ENCODE measurements at regions not wholly inside any gene's neighbourhood (a gene's known extent, or its start where the extent isn't known, plus 50 kb on each side); places are given as distances from the start of the nearest gene placed in this dataset.

DNA sequence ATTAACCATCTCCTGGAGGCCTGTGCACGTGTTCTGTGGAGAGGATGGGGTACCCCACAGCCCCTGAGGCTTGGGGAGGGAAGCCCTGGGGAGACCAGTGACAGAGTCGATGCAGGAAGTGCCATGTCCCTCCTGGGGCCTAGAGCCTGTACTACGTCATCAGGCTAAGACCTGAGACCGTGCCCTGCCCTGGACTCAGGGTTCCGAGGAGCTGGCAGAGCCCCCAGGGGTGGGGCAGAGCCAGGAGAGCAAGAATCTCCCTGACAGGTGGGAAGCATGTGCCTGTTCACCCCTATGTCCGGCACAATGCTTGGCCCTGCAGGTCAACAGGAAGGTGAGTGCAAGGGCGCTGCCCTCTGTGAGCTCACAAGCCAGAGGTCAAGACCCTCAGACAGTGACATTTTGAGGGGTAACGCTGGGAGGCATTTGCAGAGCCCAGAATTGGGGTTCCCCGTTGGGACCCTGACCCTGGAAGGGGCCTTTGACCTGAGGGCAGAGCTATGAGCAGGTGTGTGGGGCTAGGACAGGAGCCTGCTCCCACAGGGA, 781.6 kb downstream of the BRD1 start:
- DNase-seq, result no peak

DNA sequence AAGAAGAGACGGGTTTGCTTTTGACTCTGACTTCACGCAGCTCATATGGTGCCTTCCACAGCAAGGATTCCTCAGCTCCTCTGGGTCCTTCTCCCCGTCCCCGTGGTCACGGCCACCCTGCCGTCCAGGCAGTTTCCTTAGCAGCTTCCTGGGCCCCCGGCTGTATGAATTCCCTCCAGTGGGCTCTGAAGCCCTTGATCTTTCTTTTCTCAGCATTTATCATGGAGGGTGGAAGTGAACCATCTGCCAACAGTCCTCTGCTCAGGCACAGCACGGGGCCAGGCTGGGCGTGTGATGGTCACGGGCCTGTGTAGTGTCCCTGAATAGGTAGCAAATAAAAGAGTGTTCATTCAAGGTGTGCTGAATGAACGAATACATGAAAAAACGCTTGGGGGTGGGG, 782.4 kb downstream of the BRD1 start:
- DNase-seq, result no peak

DNA sequence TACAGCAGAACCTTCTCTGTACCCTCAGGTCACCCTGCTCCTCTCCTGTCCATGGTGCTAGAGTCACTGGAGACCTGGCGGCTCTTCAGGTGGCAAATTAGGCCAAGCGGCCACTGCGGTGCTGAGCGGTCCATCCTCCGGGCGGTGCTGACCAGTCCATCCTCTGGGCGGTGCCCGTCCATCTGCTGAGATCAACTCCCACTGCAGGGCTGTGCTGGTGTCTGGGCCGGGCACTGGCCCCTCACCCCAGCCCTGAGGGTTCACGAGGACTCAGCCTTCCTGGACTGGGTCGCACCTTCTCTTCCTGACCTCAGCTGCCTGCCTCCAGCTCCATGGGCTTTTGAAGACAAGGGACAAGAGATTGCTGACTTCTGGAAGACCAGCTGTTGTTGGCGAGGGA, 782.9 kb downstream of the BRD1 start:
- DNase-seq, result no peak

DNA sequence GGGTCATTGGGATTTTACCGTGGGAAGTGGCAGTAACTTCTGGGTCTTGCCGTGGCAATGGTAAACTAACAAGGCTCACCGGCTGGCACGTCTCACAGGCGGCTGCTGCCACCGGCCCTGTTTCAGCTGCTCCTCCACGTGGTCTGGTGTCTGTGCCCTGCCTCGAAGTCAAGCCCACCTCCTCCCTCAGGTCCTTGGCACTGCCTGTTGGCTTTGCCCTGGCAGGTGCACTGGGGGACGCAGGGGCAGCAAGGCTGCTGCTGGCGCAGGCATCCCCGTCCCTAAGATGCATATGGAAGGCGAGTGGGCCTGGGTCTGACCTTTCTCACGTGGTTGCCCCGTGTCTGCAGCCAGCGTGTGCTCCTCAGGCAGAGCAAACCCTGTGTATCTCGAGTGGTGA, 783.6 kb downstream of the BRD1 start:
- DNase-seq, result no peak

DNA sequence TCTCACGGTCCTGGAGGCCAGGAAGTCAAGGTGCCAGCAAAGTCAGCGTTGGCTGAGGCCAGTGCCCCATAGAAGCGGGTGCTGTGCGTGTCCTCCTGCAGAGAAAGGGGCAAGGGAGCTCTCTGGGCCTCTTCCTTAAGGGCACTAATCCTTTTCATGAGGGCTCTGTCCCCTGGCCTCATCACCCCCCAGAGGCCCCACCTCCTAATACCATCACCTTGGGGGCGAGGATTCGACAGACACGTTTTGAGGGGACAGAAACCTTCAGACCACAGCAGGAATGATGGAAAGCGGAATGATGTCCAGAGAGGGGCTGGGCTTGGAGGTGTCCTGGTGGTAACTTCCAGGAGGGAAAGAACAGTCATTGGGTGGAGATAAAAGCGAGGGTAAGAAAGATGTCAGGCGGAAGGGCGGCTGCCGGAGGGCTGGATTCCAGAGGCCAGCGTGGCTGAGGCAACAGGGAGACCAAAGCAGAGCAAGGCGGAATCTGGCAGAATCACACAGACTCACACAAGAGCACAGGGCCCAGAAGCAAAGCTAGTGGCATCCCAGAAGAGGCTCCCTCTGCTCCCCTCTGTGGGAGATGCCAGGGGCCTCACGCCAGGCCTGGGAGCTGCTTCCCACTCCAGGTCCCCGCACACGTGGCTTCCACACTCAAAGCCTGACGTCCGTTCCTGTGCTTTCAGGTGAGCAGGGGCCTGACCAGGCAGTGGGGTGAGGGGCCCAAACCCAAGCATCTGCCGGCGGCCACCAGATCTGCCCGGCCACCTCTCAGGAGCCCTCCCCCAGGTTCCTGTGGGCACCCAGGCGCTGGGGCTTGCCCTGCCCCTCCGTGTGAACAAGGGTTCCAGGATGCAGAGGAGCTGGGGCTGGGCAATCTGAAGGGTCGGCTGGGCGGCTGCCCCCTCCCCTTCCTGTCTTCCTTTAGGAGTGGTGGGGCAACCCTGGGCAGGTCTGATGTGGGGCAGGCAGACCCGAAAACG, 784.5 kb downstream of the BRD1 start:
- no peak for DNase-seq

DNA sequence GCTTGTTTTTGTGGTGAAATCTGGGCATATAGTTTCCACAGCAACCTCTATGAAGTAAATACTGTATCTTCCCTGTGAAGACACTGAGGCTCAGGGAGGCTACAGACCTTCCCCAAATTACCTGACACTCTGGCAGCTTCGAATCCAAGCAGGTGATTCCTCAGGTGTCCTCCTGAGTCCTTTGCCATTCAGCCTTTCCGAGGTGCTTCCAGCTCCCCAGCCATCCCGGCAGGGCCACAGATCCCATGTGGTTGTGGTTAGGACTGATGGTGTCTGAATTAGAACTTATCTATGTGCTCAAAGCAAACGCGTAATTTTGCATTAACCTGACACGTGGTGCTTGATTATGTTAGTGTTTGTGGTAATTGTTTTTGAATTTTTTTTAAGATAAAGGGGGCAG, 785.6 kb downstream of the BRD1 start:
- no peak for DNase-seq

DNA sequence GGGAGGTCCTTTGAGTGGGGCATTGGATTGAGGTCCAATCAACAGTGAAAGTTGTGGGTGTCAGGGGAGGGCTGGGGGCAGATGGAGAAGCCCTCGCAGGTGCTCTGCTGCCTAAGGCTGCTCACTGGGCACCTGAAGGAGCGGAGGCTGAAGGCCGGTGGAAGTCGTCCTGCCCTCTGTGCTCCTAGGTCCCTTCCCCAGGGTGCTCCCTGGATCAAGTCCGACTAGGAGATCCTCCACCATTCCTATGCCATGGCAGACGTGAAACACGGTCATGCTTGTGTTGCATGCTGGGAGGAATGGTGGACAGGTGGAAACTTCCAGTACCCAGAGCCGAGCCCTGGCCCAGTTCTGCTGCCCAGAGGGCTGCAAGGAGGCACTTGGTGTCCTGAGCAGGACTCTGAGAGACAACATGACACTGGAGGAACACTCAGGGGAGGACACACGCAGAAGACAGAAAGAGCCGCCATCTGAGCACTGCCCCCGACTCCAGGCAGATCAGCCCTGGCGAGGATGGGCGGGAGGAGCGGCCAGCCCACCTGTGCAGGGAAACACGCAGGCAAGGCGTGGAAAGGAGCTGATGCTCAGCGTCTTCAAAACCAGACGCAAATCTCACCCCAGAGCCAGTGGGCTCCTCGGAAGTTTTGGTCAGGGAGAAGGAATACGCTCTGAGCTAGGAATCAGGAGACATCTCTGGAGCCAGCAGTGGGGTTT, 786.8 kb downstream of the BRD1 start:
- no peak for DNase-seq

DNA sequence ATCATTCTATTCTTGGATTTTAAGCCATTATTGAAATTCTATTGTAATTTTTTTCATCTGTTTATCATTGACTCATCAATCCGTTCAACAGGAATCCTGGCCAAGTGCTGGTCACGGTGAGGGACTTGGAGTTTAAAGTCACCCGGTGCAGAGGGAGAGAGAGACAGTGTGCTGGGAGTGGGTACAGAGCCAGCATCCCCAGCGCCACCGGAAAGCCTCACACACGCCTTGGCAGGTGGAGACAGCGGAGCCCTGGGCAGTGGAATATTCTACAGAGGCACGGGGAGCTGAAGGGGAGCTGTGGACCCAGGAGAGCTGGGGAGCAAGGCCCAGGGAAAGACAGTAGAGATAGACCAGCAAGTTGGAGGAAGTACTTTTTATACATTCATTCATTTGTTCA, 787.6 kb downstream of the BRD1 start:
- no peak for DNase-seq

DNA sequence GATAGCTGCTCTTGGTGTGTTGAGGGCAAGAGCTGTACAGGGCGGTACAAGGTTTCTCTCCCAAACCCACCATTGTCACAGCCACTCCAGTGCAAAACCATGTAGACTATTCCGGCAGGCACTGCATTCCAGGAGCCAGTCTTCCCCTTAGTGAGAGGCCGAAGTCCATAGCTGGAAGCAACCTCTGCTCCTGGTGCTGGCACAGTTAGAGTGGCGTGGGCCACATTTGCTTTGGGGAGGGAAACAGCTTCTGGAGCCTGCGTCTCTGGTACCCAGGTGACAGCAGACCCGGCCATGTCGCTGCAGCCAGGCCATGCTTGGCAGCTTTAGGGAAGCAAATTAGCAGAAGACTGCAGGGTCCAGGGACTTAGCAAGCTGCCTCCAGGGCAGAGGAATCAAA, 788.0 kb downstream of the BRD1 start:
- DNase-seq, result no peak

DNA sequence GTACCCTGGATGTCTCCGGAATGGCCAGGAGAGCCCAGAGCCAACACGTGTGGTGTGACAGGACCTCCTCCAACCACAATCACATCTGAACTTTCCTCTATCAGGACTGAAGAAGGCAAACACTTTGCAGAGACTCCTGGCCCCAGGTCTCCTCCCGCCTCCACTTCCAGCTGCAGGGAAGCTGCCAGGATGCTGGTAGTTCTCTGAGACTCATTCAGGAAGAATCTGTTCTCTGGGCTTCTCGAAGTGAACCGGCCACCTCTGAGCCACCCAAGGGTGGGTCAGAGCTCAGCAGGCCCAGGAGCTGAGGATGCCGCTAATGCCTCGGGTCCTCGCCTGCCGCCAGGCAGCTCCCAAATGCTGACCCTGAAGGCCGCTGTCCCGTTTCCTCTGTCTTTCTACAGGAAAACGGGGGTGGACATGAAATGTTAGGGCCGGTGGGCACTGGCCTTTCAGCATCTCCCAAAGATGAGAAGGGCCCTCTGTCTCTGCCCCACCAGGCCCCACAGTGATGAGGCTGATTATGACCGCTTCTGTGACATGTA, 789.9 kb downstream of the BRD1 start:
- DNase-seq, result no peak

DNA sequence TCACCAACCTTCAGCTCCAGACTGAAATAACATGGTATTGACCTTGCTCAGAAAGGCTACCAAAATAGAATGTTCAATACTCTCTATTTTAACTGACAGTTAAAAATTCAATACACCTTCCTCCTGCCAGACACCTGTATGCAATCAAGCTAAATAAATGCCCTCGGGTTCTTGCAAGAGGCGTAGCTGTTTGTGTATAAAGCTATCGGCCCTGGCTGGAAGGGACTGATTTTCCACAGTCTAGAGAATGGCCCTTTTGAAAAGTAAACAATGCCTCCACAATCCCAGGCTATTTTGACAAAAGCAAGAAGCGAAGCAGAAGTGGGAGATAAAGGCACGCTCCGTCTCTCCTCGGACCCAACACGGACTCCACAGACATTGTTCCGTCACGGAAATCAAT, 791.2 kb downstream of the BRD1 start:
- DNase-seq, result no peak

DNA sequence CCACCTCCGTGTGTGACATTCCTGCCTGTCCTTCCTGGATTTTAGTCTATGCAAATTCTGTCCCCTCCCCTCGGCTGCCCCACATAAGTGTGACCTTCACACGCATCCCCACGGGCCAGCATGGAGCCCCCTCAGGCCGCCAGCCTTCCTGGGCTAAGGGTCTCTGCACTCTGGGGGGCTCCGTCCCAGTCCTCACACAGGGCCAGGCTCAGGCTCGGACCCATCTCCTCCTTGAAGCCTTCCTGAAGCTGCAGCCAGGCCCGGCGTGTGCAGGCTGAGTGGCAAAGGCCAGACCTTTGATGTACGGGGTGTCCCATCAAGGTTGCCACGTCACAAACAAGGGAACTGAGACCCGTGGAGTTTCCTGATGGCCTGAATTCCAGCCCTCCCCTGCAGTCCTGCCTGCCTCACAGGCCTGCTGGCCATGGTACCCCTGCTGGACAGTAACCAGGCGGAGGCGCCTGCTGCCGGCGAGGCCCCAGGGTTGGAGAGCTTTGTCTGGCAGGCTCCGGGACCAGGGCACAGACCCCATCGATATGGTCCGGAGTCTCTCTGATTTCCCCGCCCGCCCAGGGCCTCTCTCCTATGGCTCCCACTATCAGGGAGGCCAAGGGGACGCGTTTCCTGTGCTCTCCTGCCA, 791.7 kb downstream of the BRD1 start:
- no peak for DNase-seq

DNA sequence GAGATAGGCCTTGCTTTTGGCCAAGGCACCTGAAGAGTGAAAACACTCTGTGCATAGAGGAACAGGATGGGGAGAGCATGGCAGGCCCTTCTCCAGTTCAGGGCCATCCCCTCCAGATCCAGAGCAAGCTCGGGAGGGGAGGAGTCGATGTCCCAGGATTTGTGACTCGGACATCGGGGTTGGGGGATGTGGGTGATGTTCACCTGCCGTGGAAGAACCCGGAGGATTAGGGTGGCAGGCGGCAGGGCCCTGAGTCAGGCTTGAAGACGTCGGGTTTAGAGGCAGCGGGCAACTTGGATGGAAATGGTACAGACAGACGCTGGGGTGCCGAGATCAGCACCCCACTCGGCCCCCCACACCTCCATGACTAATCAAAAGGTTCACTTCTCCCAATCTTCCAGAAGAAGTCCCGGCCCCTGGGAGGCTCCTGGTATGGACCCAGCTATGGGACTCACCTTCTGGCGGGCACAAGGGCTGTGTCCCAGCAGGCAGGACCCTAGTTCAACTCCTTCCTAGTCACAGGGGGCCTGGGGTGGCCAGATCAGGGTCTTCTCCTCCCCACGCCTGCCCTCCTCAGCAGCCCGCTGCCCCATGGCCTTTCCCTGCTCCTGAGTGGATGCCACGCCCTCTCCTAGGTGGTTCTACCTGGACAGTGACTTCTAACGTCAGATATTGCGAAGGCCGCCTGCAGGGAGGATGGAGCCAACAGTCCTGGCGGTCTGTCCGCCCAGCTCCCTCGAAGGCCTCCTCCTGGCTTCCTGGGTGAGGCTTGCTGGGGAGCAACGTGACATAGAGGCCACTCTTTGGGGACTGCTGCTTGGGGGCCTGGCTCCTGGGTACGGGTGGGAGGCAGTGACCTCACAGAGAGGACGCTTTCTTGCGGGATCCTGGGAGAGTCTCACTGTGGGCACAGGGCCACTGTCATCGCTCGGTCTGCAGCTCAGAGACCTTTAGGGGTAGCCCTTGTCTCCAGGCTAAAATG, 792.5 kb downstream of the BRD1 start:
- DNase-seq, result no peak

DNA sequence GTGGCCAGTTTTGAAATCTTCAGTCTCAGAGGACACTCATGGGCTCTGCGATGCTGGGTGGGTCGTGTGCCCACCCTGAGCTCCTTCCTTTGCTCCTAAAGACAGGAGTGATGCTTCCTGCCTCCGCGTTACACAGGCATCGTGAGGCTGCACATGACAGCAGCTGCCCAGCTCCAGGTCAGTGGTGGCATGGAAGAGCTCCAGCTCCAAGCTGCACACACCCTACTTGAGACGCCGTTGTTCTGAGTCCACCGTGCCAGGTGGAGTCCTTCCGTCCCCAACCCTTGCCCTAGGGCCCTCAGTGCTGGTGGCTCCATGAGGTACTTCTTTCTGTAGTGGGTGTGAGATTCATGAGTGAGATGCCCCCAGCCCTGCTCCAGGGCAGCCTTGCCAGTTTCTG, 794.1 kb downstream of the BRD1 start:
- no peak for DNase-seq

DNA sequence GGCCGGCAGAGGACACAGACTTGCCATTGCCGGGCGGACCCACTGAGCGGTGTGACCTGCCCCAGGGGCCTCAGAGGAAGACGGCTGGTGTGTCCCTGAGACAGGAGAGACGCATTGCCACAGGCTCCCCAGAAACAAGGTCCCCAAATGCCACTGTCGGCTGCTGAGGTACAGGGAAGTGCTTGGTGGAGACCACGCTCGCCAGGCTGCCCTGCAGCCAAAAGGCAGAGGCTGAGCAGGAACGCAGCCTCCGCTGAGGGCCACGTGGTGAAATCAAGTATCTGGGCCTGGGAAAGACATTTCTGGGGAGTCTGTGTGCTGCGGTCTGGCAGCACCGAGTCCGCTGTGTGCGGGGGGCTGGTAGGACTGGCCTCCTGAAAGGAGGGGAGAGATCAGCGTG, 794.9 kb downstream of the BRD1 start:
- no peak for DNase-seq

DNA sequence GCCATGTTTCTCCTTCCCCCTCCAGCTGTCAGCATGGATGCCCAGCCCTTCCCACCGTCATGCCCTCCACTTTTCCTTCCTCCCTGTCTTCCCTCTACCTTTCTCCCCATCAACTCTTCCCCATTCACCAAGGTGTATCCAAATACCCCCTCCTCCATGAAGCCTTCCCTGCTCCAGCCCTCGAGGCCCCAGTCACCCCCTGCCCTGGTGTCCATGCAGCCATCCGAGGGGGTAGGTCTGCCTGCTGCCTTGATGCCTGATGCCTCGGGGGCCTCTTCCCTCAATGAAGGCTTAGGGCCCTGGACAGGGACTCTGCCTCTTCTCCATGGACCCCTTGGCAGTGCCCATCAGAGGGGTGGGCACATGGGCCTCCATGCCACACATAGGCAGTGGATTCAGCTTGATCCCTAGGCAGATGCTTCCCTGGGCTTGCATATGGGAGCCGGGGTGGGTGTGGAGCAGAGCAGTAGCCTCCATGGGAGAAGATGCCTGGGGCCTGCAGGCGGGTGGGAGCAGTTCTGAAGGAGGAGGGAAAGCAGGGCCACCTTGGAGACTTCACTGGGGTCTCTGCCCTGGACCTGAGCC, 795.8 kb downstream of the BRD1 start:
- DNase-seq, result no peak

DNA sequence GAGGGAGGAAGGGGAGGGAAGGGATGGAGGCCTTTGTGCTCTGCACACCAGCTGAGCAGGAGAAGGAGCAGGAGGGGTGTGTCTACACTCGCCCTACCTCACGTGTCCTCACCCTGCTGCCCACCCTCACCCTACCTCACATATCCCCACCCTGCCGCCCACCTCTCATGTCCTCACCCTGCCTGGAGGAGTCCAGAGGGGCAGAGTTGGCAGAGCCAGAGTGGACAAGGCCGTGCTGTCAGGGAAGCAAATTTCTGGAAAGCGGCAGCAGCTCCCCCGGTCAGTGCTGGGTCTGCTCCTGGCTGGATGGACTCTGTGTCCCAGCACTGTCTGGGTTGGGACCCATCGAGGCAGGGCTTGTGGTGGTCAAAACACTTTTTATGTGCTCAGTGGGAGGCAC, 799.6 kb downstream of the BRD1 start:
- DNase-seq, result no peak

DNA sequence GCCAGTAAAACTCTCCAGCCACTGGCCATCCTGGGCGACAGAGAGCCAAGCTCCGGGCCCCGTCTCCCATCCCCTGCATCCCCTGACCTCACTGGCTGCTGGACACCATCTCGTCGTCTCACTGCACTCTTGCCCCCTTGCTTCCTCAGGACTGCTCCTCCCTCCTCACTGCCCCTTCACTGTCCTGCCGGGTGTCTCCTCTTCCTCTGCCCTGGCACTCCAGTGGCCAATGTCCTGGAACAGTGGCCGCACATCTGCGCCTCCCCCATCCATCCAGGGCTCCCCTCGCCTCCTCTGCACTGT, 800.4 kb downstream of the BRD1 start:
- no peak for DNase-seq

DNA sequence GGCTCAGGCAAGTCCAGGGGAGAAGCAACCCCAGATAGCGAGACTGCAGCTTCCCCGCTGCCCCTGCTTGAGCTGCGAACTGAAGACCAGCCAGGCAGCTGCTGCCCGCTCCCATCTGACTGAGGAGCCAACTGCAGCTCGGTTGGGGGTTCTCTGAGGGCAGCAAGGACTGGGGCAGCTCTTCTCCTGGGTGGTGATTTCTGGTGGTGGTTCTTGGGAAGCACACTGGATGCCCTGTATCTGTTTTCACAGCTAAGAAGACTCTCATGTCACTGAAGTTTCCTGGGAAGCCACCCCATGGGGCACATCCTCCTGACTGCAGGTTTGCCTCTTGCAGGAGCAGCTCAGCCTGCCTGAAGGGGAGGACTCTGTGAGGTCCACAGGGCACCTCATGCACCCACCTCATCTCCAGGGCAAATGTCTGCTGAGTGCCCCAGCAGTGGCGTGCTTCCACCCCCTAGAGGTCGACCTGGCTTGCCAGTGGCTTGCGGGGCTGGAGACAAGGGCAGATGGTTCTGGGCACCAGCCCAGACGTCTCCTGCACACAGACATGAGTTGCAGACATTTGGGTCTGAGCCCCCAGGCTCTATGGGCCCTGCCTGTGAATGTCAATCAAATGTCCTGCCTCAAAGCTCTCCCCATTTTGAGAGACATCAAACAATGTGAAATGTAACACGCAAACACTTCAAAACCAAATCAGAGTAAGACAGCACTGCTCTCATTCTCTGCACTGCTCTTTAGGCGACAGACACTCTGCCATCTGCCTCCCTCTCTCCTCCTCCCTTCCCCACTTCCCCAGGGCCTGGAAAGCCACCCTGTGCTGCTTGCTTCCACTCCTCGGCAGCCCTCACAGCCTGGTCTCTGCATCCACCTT, 800.9 kb downstream of the BRD1 start:
- no peak for DNase-seq

DNA sequence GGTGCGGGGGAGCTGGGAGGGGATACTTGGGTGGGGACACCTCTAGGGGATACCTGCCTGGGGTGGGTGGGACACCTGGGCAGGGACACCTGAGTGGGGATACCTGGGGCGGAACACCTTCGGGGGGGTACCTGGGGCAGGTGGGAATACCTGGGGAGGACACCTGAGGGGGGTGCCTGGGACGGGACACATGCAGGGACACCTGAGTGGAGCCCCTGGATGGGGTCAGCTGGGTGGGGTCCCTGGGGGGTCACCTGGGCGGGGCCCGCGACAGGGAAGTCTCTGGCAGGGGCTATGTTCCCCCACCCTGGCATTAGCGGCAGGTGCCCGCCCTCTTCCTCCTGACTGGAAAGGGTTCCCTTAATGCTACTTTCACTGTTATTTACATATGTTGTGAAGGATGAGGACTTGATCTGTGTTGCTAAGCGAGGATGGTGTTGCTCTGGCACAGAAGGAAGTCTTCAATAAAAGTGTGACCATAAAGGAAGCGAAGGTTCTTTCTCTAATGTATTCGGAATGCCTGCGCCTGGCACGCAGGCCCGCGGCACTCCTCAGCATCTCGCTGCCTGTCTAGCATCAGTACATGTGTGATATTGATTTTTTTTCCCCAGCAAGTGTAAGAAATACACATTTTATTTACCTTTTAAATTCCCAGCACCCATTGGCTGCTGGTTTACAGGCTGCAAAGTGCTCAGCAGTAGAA, 801.7 kb downstream of the BRD1 start:
- no peak for DNase-seq

All from stimulated activated CD4-positive, alpha-beta T cell treated with anti-CD3 and anti-CD28 coated beads, Interleukin-4, amount 100 ng/mL, for 24 hours (primary cell).